ENCODE measurements at regions not wholly inside any gene's neighbourhood (a gene's known extent, or its start where the extent isn't known, plus 50 kb on each side); places are given as distances from the start of the nearest gene placed in this dataset.

DNA sequence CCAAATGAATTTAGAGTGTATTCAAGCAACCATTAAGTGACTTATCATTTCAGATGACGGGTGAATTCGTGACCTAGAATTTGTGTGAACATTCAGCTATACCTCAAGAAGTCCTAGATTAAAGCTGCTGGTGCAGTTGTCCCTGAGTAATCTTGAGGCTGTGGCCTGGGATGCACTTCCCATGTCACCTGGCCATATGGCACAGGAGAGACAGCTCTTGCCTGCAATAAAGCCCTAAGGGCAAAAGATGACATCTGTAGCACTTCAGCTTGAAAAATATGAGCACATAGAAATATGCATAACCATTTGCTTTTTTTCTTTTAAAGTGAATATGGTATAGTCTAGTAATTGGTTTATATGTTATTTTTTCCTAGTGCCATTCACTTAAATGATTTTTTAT is 125.8 kb downstream of the FHDC1 start:
- Histone ChIP-seq H3K79me2 (ENCODE audit: insufficient read depth, low read length) (no peaks in the 10 kb centered on the region), H2AFZ (ENCODE audit: low read depth, low read length) (no peak overlapping the region), H3K4me1 (ENCODE audit: insufficient read depth, low read length) (no peaks in the 10 kb centered on the region), H3K4me3 (ENCODE audit: low read depth in 1 of 2, low read length in 2 of 2) (no peak overlapping the region), H3K4me2 (ENCODE audit: insufficient read depth, low read length) (no peak overlapping the region), H3K27ac (ENCODE audit: low read length) (no peak overlapping the region), H3K9me3 (ENCODE audit: insufficient read depth, low read length, severe bottlenecking) (no peaks in the 10 kb centered on the region), H3K36me3 (ENCODE audit: insufficient read depth, low read length) (no peaks in the 10 kb centered on the region), H4K20me1 (ENCODE audit: insufficient read depth, low read length) (no peaks in the 10 kb centered on the region), H3K27me3 (ENCODE audit: insufficient read depth, low read length, poor library complexity) (no peaks in the 10 kb centered on the region), H3K9ac (ENCODE audit: low read depth, low read length) (no peak overlapping the region)
- ATAC-seq (ENCODE audit: insufficient read depth, low read depth) (no peak), DNase-seq (no peak)
- TF ChIP-seq, protein P1, sequence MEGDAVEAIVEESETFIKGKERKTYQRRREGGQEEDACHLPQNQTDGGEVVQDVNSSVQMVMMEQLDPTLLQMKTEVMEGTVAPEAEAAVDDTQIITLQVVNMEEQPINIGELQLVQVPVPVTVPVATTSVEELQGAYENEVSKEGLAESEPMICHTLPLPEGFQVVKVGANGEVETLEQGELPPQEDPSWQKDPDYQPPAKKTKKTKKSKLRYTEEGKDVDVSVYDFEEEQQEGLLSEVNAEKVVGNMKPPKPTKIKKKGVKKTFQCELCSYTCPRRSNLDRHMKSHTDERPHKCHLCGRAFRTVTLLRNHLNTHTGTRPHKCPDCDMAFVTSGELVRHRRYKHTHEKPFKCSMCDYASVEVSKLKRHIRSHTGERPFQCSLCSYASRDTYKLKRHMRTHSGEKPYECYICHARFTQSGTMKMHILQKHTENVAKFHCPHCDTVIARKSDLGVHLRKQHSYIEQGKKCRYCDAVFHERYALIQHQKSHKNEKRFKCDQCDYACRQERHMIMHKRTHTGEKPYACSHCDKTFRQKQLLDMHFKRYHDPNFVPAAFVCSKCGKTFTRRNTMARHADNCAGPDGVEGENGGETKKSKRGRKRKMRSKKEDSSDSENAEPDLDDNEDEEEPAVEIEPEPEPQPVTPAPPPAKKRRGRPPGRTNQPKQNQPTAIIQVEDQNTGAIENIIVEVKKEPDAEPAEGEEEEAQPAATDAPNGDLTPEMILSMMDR (IDR thresholded peaks at IDR 0.05; ENCODE audit: borderline replicate concordance, extremely low read depth, low read length, poor library complexity, severe bottlenecking), result no peak
- no peak for TF ChIP-seq EZH2 (IDR thresholded peaks at IDR 0.05; ENCODE audit: borderline replicate concordance, low read depth, low read length, severe bottlenecking)

DNA sequence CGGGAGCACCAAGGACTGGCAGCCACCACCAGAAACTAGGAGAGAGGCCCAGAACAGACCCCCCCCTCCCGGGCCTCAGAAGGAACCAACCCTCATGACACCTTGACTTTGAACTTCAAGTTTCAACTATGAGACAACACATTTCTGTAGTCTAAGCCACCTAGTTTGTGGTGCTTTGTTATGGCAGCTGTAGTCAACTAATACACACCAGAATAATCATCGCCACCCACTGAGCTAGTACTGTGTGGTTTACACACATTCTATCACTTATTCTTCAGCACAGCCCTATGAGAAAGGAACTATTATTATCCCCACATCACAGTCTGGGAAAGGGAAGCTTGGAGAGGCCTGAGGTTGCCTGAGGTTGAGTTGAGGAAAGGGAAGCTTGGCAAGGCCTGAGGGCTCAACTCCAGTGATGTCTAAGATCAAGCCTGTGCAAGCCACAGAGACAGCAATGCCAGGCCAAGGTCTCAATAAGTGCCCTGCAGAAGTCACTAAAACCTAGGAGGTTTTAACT is 126.6 kb downstream of the FHDC1 start:
- no peaks in the 10 kb centered on the region for H3K9me3 ChIP-seq (ENCODE audit: insufficient read depth, low read length, severe bottlenecking)
- ATAC-seq (ENCODE audit: insufficient read depth, low read depth) (no peak), DNase-seq (no peak)
- no peak overlapping the region for H2AFZ ChIP-seq (ENCODE audit: low read depth, low read length)
- TF ChIP-seq, protein P1 (IDR thresholded peaks at IDR 0.05; ENCODE audit: borderline replicate concordance, extremely low read depth, low read length, poor library complexity, severe bottlenecking), result no peak
- no peak for TF ChIP-seq EZH2 (IDR thresholded peaks at IDR 0.05; ENCODE audit: borderline replicate concordance, low read depth, low read length, severe bottlenecking)
- no peak overlapping the region for H3K9ac ChIP-seq (ENCODE audit: low read depth, low read length)
- H3K79me2 ChIP-seq (ENCODE audit: insufficient read depth, low read length), result no peaks in the 10 kb centered on the region
- no peaks in the 10 kb centered on the region for H3K4me1 ChIP-seq (ENCODE audit: insufficient read depth, low read length)
- H3K36me3 ChIP-seq (ENCODE audit: insufficient read depth, low read length), result no peaks in the 10 kb centered on the region
- no peak overlapping the region for H3K4me2 ChIP-seq (ENCODE audit: insufficient read depth, low read length)
- H3K27ac ChIP-seq (ENCODE audit: low read length), result no peak overlapping the region
- no peaks in the 10 kb centered on the region for H4K20me1 ChIP-seq (ENCODE audit: insufficient read depth, low read length)
- no peaks in the 10 kb centered on the region for H3K27me3 ChIP-seq (ENCODE audit: insufficient read depth, low read length, poor library complexity)
- no peak overlapping the region for H3K4me3 ChIP-seq (ENCODE audit: low read depth in 1 of 2, low read length in 2 of 2)

DNA sequence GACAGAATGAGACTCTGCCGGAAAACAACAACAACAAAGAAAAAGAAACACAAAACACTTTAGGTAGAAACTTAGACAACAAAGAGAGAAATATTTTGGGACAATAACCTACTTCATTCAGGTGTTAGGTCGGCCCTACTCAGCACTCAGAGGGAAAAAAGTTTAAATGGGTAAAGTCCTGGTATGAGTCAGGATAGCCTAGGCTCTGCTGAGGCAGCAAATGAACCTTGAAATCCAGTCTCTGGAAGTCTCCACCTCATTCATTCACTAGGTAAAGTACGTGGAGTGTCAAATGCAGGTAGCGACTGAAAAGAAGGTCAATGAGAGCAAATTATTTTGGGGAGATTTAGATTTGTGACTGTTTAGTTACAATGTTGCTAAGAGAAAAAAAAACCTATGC is 127.4 kb downstream of the FHDC1 start:
- H3K79me2 ChIP-seq (ENCODE audit: insufficient read depth, low read length), result no peaks in the 10 kb centered on the region
- no peaks in the 10 kb centered on the region for H3K9me3 ChIP-seq (ENCODE audit: insufficient read depth, low read length, severe bottlenecking)
- no peak overlapping the region for H3K4me3 ChIP-seq (ENCODE audit: low read depth in 1 of 2, low read length in 2 of 2)
- H3K27me3 ChIP-seq (ENCODE audit: insufficient read depth, low read length, poor library complexity), result no peaks in the 10 kb centered on the region
- DNase-seq (no peak), ATAC-seq (ENCODE audit: insufficient read depth, low read depth) (no peak)
- no peak overlapping the region for H3K9ac ChIP-seq (ENCODE audit: low read depth, low read length)
- no peak overlapping the region for H3K4me2 ChIP-seq (ENCODE audit: insufficient read depth, low read length)
- H3K4me1 ChIP-seq (ENCODE audit: insufficient read depth, low read length), result no peaks in the 10 kb centered on the region
- H4K20me1 ChIP-seq (ENCODE audit: insufficient read depth, low read length), result no peaks in the 10 kb centered on the region
- no peak overlapping the region for H3K27ac ChIP-seq (ENCODE audit: low read length)
- no peak overlapping the region for H2AFZ ChIP-seq (ENCODE audit: low read depth, low read length)
- TF ChIP-seq EZH2 (IDR thresholded peaks at IDR 0.05; ENCODE audit: borderline replicate concordance, low read depth, low read length, severe bottlenecking), result no peak
- TF ChIP-seq, protein P1 (IDR thresholded peaks at IDR 0.05; ENCODE audit: borderline replicate concordance, extremely low read depth, low read length, poor library complexity, severe bottlenecking), result no peak
- H3K36me3 ChIP-seq (ENCODE audit: insufficient read depth, low read length), result no peaks in the 10 kb centered on the region

DNA sequence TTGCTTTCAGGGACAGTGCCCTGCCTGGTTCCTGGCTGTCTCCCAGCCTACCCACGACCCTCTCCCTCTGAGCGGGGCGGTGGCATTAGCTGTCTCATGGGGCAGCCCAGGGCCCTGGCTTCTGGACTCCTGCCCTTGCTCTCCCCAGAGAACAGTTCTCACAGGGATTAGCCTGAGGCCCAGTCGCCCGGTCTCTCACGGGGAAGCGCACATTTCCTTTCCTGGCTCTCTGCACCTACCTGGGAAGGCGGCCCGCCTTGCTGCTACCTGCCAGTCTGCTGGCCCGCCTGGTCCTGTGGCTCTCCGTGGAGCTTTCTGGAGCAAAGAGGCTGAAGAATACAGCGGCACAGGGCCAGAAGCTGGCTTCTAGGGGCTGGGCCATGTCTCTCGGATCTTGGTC is 128.4 kb downstream of the FHDC1 start:
- ATAC-seq (ENCODE audit: insufficient read depth, low read depth), result no peak
- Histone ChIP-seq H2AFZ (ENCODE audit: low read depth, low read length) (no peak overlapping the region), H3K4me3 (ENCODE audit: low read depth in 1 of 2, low read length in 2 of 2) (no peak overlapping the region)

More for the DNA sequence above, 128.4 kb downstream of the FHDC1 start:
- Histone ChIP-seq H3K4me1 (ENCODE audit: insufficient read depth, low read length) (no peaks in the 10 kb centered on the region), H3K36me3 (ENCODE audit: insufficient read depth, low read length) (no peaks in the 10 kb centered on the region), H3K27me3 (ENCODE audit: insufficient read depth, low read length, poor library complexity) (no peaks in the 10 kb centered on the region), H3K9ac (ENCODE audit: low read depth, low read length) (no peak overlapping the region), H3K9me3 (ENCODE audit: insufficient read depth, low read length, severe bottlenecking) (no peaks in the 10 kb centered on the region), H3K27ac (ENCODE audit: low read length) (no peak overlapping the region), H3K79me2 (ENCODE audit: insufficient read depth, low read length) (no peaks in the 10 kb centered on the region), H3K4me2 (ENCODE audit: insufficient read depth, low read length) (no peak overlapping the region), H4K20me1 (ENCODE audit: insufficient read depth, low read length) (no peaks in the 10 kb centered on the region)
- TF ChIP-seq, protein P1 (IDR thresholded peaks at IDR 0.05; ENCODE audit: borderline replicate concordance, extremely low read depth, low read length, poor library complexity, severe bottlenecking), result no peak
- DNase-seq, result no peak
